ENCODE measurements at regions not wholly inside any gene's neighbourhood (a gene's known extent, or its start where the extent isn't known, plus 50 kb on each side); places are given as distances from the start of the nearest gene placed in this dataset.
A peak's percentile ranks its signal among the peaks of the same experiment; 100 is the strongest.

DNA sequence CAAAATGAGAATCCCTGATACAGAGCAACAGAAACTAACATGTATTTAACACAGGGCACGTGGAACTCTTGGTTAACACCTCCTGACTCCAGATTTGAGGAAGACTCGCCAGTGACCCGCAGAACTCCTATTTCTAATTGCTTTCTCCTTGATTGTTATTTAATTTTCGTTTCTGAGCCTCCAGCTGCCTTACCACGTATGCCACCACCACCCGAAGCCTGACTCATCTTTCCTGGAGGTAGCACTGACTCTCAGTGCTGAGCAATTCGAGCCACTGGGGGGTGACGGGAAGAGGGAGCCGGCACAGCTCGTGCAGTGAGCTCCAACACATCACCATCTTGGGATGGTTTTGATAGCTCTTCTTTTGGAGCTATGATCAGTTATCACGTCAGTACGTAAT lies 273.9 kb upstream of the MGMT start:
- no peak for TF ChIP-seq CTCF (IDR thresholded peaks at IDR 0.05)
- no peaks in the 10 kb centered on the region for H3K4me1 ChIP-seq
- no peaks in the 10 kb centered on the region for H3K36me3 ChIP-seq (ENCODE audit: insufficient read depth in 1 of 2, low read depth in 1 of 2)
- peak; percentile 70 to 95 (median 85) for ATAC-seq
- 28 to 38% (median 29%) methylated on average over 12 of the region's 12 CpGs for WGBS, 3 donors
- peak; percentile 47 to 67 for DNase-seq
- no peak overlapping the region for H3K4me3 ChIP-seq
- peaks cover 0 to 16% (median 0%) of the 10 kb centered on the region in 3 donors for H3K27me3 ChIP-seq (ENCODE audit: insufficient read depth in 3 of 3, low read length in 2 of 3)
- no peak overlapping the region for H3K27ac ChIP-seq
- intact Hi-C loops (cut with DNase I): no loop called here
- H3K9me3 ChIP-seq: no peaks in the 10 kb centered on the region

DNA sequence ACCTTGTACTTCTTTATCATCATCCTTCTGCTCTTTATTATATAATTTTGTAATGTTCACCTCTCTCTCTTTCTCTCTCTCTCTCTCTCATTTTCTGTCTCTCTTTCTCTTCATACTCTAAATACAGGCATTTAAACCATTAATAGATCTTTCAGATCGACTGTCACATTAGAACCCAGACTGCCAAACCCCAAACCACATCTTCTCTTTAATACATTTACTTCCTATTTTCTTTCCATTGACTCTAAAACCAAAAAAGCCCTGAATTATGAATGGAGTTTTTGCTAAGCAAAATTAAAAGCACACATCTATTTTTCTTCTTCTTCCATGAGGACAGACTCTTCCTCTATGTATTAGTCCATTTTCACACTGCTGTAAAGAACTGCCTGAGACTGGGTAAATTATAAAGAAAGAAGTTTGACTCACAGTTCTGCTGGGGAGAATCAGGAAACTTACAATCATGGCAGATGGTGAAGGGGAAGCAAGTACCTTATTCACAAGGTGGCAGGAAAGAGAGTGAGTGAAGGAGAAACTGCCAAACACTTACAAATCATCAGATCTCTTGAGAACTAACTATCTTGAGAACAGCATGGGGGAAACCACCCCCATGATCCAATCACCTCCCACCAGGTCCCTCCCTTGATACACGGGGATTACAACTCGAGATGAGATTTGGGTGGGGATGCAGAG lies 272.7 kb upstream of the MGMT start:
- intact Hi-C loops (cut with DNase I): no loop called here
- Histone ChIP-seq H3K36me3 (ENCODE audit: insufficient read depth in 1 of 2, low read depth in 1 of 2) (no peaks in the 10 kb centered on the region), H3K4me3 (no peak overlapping the region), H3K9me3 (no peaks in the 10 kb centered on the region), H3K27me3 (ENCODE audit: insufficient read depth in 3 of 3, low read length in 2 of 3) (peaks cover 0 to 16% (median 0%) of the 10 kb centered on the region in 3 donors), H3K27ac (no peak overlapping the region), H3K4me1 (no peaks in the 10 kb centered on the region)
- WGBS, 3 donors: 84 to 94% (median 89%) methylated on average over 3 of the region's 3 CpGs
- ATAC-seq (no peak), DNase-seq (no peak)
- TF ChIP-seq CTCF (IDR thresholded peaks at IDR 0.05): no peak

- DNase-seq (no peak), ATAC-seq (no peak)
- no peak overlapping the region for H3K4me3 ChIP-seq
- H3K27me3 ChIP-seq (ENCODE audit: insufficient read depth in 3 of 3, low read length in 2 of 3): peaks cover 0 to under 1% (median 0%) of the 10 kb centered on the region in 3 donors
- no peak for TF ChIP-seq CTCF (IDR thresholded peaks at IDR 0.05)
- intact Hi-C loops (cut with DNase I): no loop called here
- no peaks in the 10 kb centered on the region for H3K4me1 ChIP-seq
- H3K36me3 ChIP-seq (ENCODE audit: insufficient read depth in 1 of 2, low read depth in 1 of 2): no peaks in the 10 kb centered on the region
- no peaks in the 10 kb centered on the region for H3K9me3 ChIP-seq
- 48 to 72% (median 70%) methylated on average over 2 of the region's 2 CpGs for WGBS, 3 donors
- H3K27ac ChIP-seq: no peak overlapping the region
These were observed 267.2 kb upstream of the MGMT start for GRCh38 chr10:129199826-129200225.

DNA sequence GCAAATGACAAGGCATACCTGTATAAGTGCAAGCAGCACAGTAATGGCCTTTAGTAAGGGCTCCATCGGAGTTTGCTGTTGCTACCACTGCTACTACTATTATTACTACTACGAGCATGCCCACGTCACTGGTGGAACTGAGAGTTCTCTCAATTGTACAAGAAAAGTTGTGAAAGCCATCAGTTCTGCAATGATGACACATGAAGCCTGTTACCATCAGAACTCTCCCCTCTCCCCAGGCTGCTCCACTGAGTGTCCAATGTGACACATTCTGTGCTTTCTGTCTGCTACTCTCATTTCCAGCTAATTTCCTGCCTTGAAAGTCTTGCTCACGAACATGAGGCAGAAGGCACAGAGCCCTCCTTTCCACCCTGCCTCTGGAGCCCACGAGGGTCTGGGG lies 263.2 kb upstream of the MGMT start:
- ATAC-seq (no peak), DNase-seq (no peak)
- H3K27ac ChIP-seq: no peak overlapping the region
- 88 to 92% (median 89%) methylated on average over 5 of the region's 5 CpGs for WGBS, 3 donors
- H3K4me1 ChIP-seq: no peaks in the 10 kb centered on the region
- H3K9me3 ChIP-seq: no peaks in the 10 kb centered on the region
- no peaks in the 10 kb centered on the region for H3K36me3 ChIP-seq (ENCODE audit: insufficient read depth in 1 of 2, low read depth in 1 of 2)
- no peak overlapping the region for H3K4me3 ChIP-seq
- no peaks in the 10 kb centered on the region for H3K27me3 ChIP-seq (ENCODE audit: insufficient read depth in 3 of 3, low read length in 2 of 3)
- TF ChIP-seq CTCF (IDR thresholded peaks at IDR 0.05): no peak
- intact Hi-C loops (cut with DNase I): no loop called here

DNA sequence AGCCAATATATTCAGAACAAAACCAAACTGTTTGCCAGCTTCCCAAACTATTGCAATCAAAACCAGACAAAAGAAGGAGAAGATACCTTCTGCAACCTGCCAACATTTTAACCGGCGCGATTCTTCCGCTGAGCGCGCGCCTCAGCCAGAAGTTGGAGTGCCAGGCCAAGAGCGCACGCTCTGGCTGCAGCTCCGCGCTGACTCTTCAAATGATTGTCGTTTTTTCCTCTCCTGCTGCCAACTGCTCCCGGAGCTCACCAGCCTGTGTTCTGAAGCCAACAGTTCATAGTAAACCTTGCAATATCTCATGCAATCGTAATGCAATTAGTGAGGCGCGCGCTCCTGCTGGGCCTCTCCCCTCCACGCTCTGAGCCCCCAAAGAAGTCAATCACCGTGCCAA lies 259.7 kb upstream of the MGMT start:
- no peaks in the 10 kb centered on the region for H3K36me3 ChIP-seq (ENCODE audit: insufficient read depth in 1 of 2, low read depth in 1 of 2)
- ATAC-seq (peak in 2 of 4 donors; percentile 54 to 71), DNase-seq (no peak)
- H3K4me3 ChIP-seq: no peak overlapping the region
- TF ChIP-seq CTCF (IDR thresholded peaks at IDR 0.05): no peak
- no peaks in the 10 kb centered on the region for H3K9me3 ChIP-seq
- H3K27ac ChIP-seq: no peak overlapping the region
- intact Hi-C loops (cut with DNase I): no loop called here
- no peaks in the 10 kb centered on the region for H3K4me1 ChIP-seq
- no peaks in the 10 kb centered on the region for H3K27me3 ChIP-seq (ENCODE audit: insufficient read depth in 3 of 3, low read length in 2 of 3)
- 19 to 37% (median 30%) methylated on average over 19 of the region's 19 CpGs for WGBS, 3 donors
